ENCODE measurements at regions not wholly inside any gene's neighbourhood (a gene's known extent, or its start where the extent isn't known, plus 50 kb on each side); places are given as distances from the start of the nearest gene placed in this dataset.

- Histone ChIP-seq H3K4me1 (ENCODE audit: control insufficient read depth, low read length) (no peaks in the 10 kb centered on the region), H3K4me3 (ENCODE audit: low read length) (no peak overlapping the region), H3K27me3 (ENCODE audit: control insufficient read depth, low read length) (no peaks in the 10 kb centered on the region), H3K79me2 (ENCODE audit: control insufficient read depth, low read length) (no peaks in the 10 kb centered on the region), H3F3A (ENCODE audit: control insufficient read depth, insufficient read depth) (no peaks in the 10 kb centered on the region), H3K9me2 (replicated peaks; ENCODE audit: control insufficient read depth, low read length) (no peaks in the 10 kb centered on the region), H4K20me1 (ENCODE audit: control insufficient read depth, insufficient read depth, low read depth, low read length) (no peaks in the 10 kb centered on the region), H3K9me3 (ENCODE audit: control insufficient read depth, insufficient read depth, low read length) (no peaks in the 10 kb centered on the region), H3K4me2 (ENCODE audit: low read length) (no peak overlapping the region), H3K36me3 (ENCODE audit: control insufficient read depth, low read length) (no peaks in the 10 kb centered on the region), H3K27ac (ENCODE audit: low read depth, low read length) (no peak overlapping the region)
- TF ChIP-seq CTCF (IDR thresholded peaks at IDR 0.05; ENCODE audit: low read depth, low read length, poor library complexity, severe bottlenecking) (no peak), EZH2phosphoT487 (IDR thresholded peaks at IDR 0.05; ENCODE audit: borderline replicate concordance, low read length) (no peak)
These were observed 440.7 kb upstream of the AKR1E2 start for GRCh38 chr10:4385231-4385870.

GRCh38 chr10:4384245-4384644 lies 441.8 kb upstream of the AKR1E2 start:
- H3K27ac ChIP-seq (ENCODE audit: low read depth, low read length) = no peak overlapping the region
- H3K27me3 ChIP-seq (ENCODE audit: control insufficient read depth, low read length) = no peaks in the 10 kb centered on the region
- H3K4me3 ChIP-seq (ENCODE audit: low read length) = no peak overlapping the region
- H3K4me2 ChIP-seq (ENCODE audit: low read length) = no peak overlapping the region
- H3F3A ChIP-seq (ENCODE audit: control insufficient read depth, insufficient read depth) = no peaks in the 10 kb centered on the region
- no peaks in the 10 kb centered on the region for H3K79me2 ChIP-seq (ENCODE audit: control insufficient read depth, low read length)
- H3K9me2 ChIP-seq (replicated peaks; ENCODE audit: control insufficient read depth, low read length) = no peaks in the 10 kb centered on the region
- H4K20me1 ChIP-seq (ENCODE audit: control insufficient read depth, insufficient read depth, low read depth, low read length) = no peaks in the 10 kb centered on the region
- no peaks in the 10 kb centered on the region for H3K9me3 ChIP-seq (ENCODE audit: control insufficient read depth, insufficient read depth, low read length)
- no peaks in the 10 kb centered on the region for H3K36me3 ChIP-seq (ENCODE audit: control insufficient read depth, low read length)
- TF ChIP-seq CTCF (IDR thresholded peaks at IDR 0.05; ENCODE audit: low read depth, low read length, poor library complexity, severe bottlenecking) = no peak
- no peak for TF ChIP-seq EZH2phosphoT487 (IDR thresholded peaks at IDR 0.05; ENCODE audit: borderline replicate concordance, low read length)
- no peaks in the 10 kb centered on the region for H3K4me1 ChIP-seq (ENCODE audit: control insufficient read depth, low read length)

GRCh38 chr10:4383651-4384098 lies 442.3 kb upstream of the AKR1E2 start:
- Histone ChIP-seq H3K4me2 (ENCODE audit: low read length) (no peak overlapping the region), H3K9me2 (replicated peaks; ENCODE audit: control insufficient read depth, low read length) (no peaks in the 10 kb centered on the region), H3K4me3 (ENCODE audit: low read length) (no peak overlapping the region), H3F3A (ENCODE audit: control insufficient read depth, insufficient read depth) (no peaks in the 10 kb centered on the region), H3K27ac (ENCODE audit: low read depth, low read length) (no peak overlapping the region), H3K9me3 (ENCODE audit: control insufficient read depth, insufficient read depth, low read length) (no peaks in the 10 kb centered on the region), H3K27me3 (ENCODE audit: control insufficient read depth, low read length) (no peaks in the 10 kb centered on the region), H3K36me3 (ENCODE audit: control insufficient read depth, low read length) (no peaks in the 10 kb centered on the region), H4K20me1 (ENCODE audit: control insufficient read depth, insufficient read depth, low read depth, low read length) (no peaks in the 10 kb centered on the region), H3K4me1 (ENCODE audit: control insufficient read depth, low read length) (no peaks in the 10 kb centered on the region), H3K79me2 (ENCODE audit: control insufficient read depth, low read length) (no peaks in the 10 kb centered on the region)
- TF ChIP-seq CTCF (IDR thresholded peaks at IDR 0.05; ENCODE audit: low read depth, low read length, poor library complexity, severe bottlenecking) = no peak
- TF ChIP-seq EZH2phosphoT487 (IDR thresholded peaks at IDR 0.05; ENCODE audit: borderline replicate concordance, low read length) = no peak
